ENCODE measurements at regions not wholly inside any gene's neighbourhood (a gene's known extent, or its start where the extent isn't known, plus 50 kb on each side); places are given as distances from the start of the nearest gene placed in this dataset.

- Histone ChIP-seq H3K9me3 (ENCODE audit: control insufficient read depth in 2 of 2, insufficient read depth in 1 of 2, low read length in 1 of 2) (no peaks in the 10 kb centered on the region), H3K27me3 (ENCODE audit: control insufficient read depth in 2 of 2, insufficient read depth in 1 of 2, low read length in 1 of 2) (no peaks in the 10 kb centered on the region)
Measured at GRCh38 chr20:60990643-60991042, 261.4 kb upstream of the CDH4 start.

DNA sequence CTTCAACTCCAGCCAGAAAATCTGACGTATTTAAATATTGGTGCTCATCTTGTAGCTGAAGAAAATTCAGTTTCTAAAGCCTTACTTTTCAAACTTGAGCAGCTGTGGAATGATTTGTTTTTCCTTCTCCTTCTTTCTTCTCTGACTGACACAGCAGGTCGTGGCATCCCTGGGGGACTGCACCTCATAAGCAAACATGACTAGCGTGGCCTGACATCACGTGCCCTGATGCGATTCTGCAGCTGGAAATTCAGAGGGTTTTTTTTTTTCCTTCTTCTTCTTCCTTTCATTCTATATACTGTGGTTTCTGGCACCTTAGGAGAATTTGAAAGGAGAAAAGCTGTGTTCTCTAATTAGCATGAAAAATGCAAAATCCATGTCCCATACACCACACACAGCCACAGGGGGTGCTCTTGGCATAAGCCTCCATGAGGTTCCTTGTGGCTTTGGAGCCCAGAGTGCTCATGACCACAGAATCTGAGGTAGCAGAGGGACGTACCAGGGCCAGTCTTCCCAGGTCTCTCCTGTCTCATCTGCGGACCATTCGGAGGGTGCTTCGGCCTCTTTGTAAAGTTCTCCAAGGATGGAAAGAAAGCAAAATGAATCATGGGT, 258.5 kb upstream of the CDH4 start:
- Histone ChIP-seq H3K4me1 (ENCODE audit: control insufficient read depth in 2 of 2, insufficient read depth in 2 of 2, low read length in 2 of 2) (no peaks in the 10 kb centered on the region), H3K9me3 (ENCODE audit: control insufficient read depth in 2 of 2, insufficient read depth in 1 of 2, low read length in 1 of 2) (no peaks in the 10 kb centered on the region), H3K27ac (ENCODE audit: low read depth in 1 of 2, low read length in 1 of 2) (no peak overlapping the region), H3K27me3 (ENCODE audit: control insufficient read depth in 2 of 2, insufficient read depth in 1 of 2, low read length in 1 of 2) (no peaks in the 10 kb centered on the region), H3K36me3 (ENCODE audit: control insufficient read depth in 2 of 2, insufficient read depth in 2 of 2, low read length in 1 of 2) (no peaks in the 10 kb centered on the region), H3K4me3 (ENCODE audit: low read length in 2 of 2) (no peak overlapping the region)
- DNase-seq (ENCODE audit: low read depth in 6 of 9, low spot score in 9 of 9) = no peak
- whole genome bisulfite sequencing = 85% methylated on average over 9 of the region's 9 CpGs

More at GRCh38 chr20:60990643-60991042, 261.4 kb upstream of the CDH4 start:
- 88% methylated on average over 12 of the region's 12 CpGs for WGBS
- no peak for DNase-seq (ENCODE audit: low read depth in 6 of 9, low spot score in 9 of 9)
- Histone ChIP-seq H3K36me3 (ENCODE audit: control insufficient read depth in 2 of 2, insufficient read depth in 2 of 2, low read length in 1 of 2) (no peaks in the 10 kb centered on the region), H3K4me3 (ENCODE audit: low read length in 2 of 2) (no peak overlapping the region), H3K4me1 (ENCODE audit: control insufficient read depth in 2 of 2, insufficient read depth in 2 of 2, low read length in 2 of 2) (no peaks in the 10 kb centered on the region), H3K27ac (ENCODE audit: low read depth in 1 of 2, low read length in 1 of 2) (no peak overlapping the region)

DNA sequence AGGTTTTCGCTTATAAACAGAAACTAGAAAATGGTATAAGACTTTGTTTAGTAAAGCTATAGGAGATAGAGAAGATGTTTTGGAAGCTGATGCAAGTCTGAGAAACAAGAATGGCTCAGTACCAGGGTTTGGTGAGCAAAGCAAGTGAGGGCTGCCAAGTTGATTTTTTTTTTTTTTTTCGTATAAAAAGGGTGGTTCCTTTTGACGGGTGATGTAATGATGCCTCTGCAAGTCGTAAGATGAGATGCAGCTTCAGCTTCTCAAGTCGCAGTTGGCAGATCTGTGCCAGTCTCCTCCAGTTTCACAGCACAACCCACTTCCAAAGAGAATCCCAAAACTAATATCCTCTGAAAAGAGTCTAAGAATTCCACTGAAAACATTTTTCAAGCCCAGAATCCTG, 252.8 kb upstream of the CDH4 start:
- Histone ChIP-seq H3K4me3 (ENCODE audit: low read length in 2 of 2) (no peak overlapping the region), H3K27ac (ENCODE audit: low read depth in 1 of 2, low read length in 1 of 2) (no peak overlapping the region), H3K9me3 (ENCODE audit: control insufficient read depth in 2 of 2, insufficient read depth in 1 of 2, low read length in 1 of 2) (no peaks in the 10 kb centered on the region), H3K36me3 (ENCODE audit: control insufficient read depth in 2 of 2, insufficient read depth in 2 of 2, low read length in 1 of 2) (no peaks in the 10 kb centered on the region), H3K4me1 (ENCODE audit: control insufficient read depth in 2 of 2, insufficient read depth in 2 of 2, low read length in 2 of 2) (no peaks in the 10 kb centered on the region), H3K27me3 (ENCODE audit: control insufficient read depth in 2 of 2, insufficient read depth in 1 of 2, low read length in 1 of 2) (no peaks in the 10 kb centered on the region)
- no peak for DNase-seq (ENCODE audit: low read depth in 6 of 9, low spot score in 9 of 9)
- 84% methylated on average over 5 of the region's 5 CpGs for WGBS

GRCh38 chr20:61002090-61002489, 250.0 kb upstream of the CDH4 start:
- no peaks in the 10 kb centered on the region for H3K4me1 ChIP-seq (ENCODE audit: control insufficient read depth in 2 of 2, insufficient read depth in 2 of 2, low read length in 2 of 2)
- H3K36me3 ChIP-seq (ENCODE audit: control insufficient read depth in 2 of 2, insufficient read depth in 2 of 2, low read length in 1 of 2) = no peaks in the 10 kb centered on the region
- H3K27ac ChIP-seq (ENCODE audit: low read depth in 1 of 2, low read length in 1 of 2) = no peak overlapping the region
- H3K27me3 ChIP-seq (ENCODE audit: control insufficient read depth in 2 of 2, insufficient read depth in 1 of 2, low read length in 1 of 2) = no peaks in the 10 kb centered on the region
- no peak overlapping the region for H3K4me3 ChIP-seq (ENCODE audit: low read length in 2 of 2)
- WGBS = 90% methylated on average over 6 of the region's 6 CpGs
- no peak for DNase-seq (ENCODE audit: low read depth in 6 of 9, low spot score in 9 of 9)
- no peaks in the 10 kb centered on the region for H3K9me3 ChIP-seq (ENCODE audit: control insufficient read depth in 2 of 2, insufficient read depth in 1 of 2, low read length in 1 of 2)

DNA sequence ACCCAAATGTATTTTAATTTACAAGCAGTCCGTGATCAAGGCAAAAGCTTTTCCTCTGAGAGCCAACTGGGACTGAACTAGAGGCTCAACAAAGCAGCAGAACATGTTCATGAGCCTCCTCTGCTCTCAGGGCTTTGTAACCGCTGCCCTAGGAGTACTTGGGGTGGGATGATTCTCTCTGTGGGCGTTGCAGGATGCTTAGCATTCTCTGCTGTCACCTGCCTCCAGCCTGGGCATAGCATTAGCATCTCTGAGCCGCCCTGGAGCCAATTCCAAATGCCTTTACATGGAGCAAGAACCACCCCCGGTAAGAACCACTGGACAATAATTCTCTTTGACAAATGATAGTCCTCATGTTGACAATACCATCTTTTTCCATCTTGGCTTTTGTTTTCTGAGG, 237.6 kb upstream of the CDH4 start:
- H3K27ac ChIP-seq (ENCODE audit: low read depth in 1 of 2, low read length in 1 of 2) = no peak overlapping the region
- no peaks in the 10 kb centered on the region for H3K27me3 ChIP-seq (ENCODE audit: control insufficient read depth in 2 of 2, insufficient read depth in 1 of 2, low read length in 1 of 2)
- no peaks in the 10 kb centered on the region for H3K9me3 ChIP-seq (ENCODE audit: control insufficient read depth in 2 of 2, insufficient read depth in 1 of 2, low read length in 1 of 2)
- DNase-seq (ENCODE audit: low read depth in 6 of 9, low spot score in 9 of 9) = no peak
- WGBS = 40% methylated on average over 5 of the region's 5 CpGs
- no peaks in the 10 kb centered on the region for H3K36me3 ChIP-seq (ENCODE audit: control insufficient read depth in 2 of 2, insufficient read depth in 2 of 2, low read length in 1 of 2)
- H3K4me1 ChIP-seq (ENCODE audit: control insufficient read depth in 2 of 2, insufficient read depth in 2 of 2, low read length in 2 of 2) = no peaks in the 10 kb centered on the region
- H3K4me3 ChIP-seq (ENCODE audit: low read length in 2 of 2) = no peak overlapping the region

DNA sequence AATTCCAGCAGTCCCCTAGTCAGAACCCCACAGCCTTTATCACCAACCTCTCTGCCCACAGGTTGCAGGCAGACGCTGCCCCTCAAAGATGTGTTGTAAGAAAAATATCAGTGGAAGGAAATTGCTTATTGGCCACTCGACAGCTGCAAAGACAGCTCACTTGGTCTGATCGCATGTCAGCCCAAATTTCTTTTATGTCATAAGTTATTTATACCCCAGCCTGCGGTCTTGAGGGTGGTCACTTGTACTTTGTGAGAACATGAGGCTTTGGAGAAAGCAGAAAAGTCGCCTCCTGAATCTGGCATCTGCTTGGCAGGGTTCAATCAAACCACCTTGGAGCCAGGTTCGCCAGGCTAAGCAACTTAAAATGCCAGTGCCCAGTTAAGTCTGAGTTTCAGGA, 236.5 kb upstream of the CDH4 start:
- 87% methylated on average over 6 of the region's 6 CpGs for WGBS
- DNase-seq (ENCODE audit: low read depth in 6 of 9, low spot score in 9 of 9) = no peak
- Histone ChIP-seq H3K4me3 (ENCODE audit: low read length in 2 of 2) (no peak overlapping the region), H3K9me3 (ENCODE audit: control insufficient read depth in 2 of 2, insufficient read depth in 1 of 2, low read length in 1 of 2) (no peaks in the 10 kb centered on the region), H3K36me3 (ENCODE audit: control insufficient read depth in 2 of 2, insufficient read depth in 2 of 2, low read length in 1 of 2) (no peaks in the 10 kb centered on the region), H3K4me1 (ENCODE audit: control insufficient read depth in 2 of 2, insufficient read depth in 2 of 2, low read length in 2 of 2) (no peaks in the 10 kb centered on the region), H3K27me3 (ENCODE audit: control insufficient read depth in 2 of 2, insufficient read depth in 1 of 2, low read length in 1 of 2) (no peaks in the 10 kb centered on the region), H3K27ac (ENCODE audit: low read depth in 1 of 2, low read length in 1 of 2) (no peak overlapping the region)

- Histone ChIP-seq H3K4me3 (ENCODE audit: low read length in 2 of 2) (no peak overlapping the region), H3K4me1 (ENCODE audit: control insufficient read depth in 2 of 2, insufficient read depth in 2 of 2, low read length in 2 of 2) (no peaks in the 10 kb centered on the region), H3K27me3 (ENCODE audit: control insufficient read depth in 2 of 2, insufficient read depth in 1 of 2, low read length in 1 of 2) (no peaks in the 10 kb centered on the region), H3K36me3 (ENCODE audit: control insufficient read depth in 2 of 2, insufficient read depth in 2 of 2, low read length in 1 of 2) (no peaks in the 10 kb centered on the region), H3K27ac (ENCODE audit: low read depth in 1 of 2, low read length in 1 of 2) (no peak overlapping the region), H3K9me3 (ENCODE audit: control insufficient read depth in 2 of 2, insufficient read depth in 1 of 2, low read length in 1 of 2) (no peaks in the 10 kb centered on the region)
- no peak for DNase-seq (ENCODE audit: low read depth in 6 of 9, low spot score in 9 of 9)
- WGBS = 96% methylated on average over 14 of the region's 14 CpGs
Measured at GRCh38 chr20:61019322-61019721, 232.7 kb upstream of the CDH4 start.

- Histone ChIP-seq H3K27ac (ENCODE audit: low read depth in 1 of 2, low read length in 1 of 2) (no peak overlapping the region), H3K27me3 (ENCODE audit: control insufficient read depth in 2 of 2, insufficient read depth in 1 of 2, low read length in 1 of 2) (no peaks in the 10 kb centered on the region), H3K9me3 (ENCODE audit: control insufficient read depth in 2 of 2, insufficient read depth in 1 of 2, low read length in 1 of 2) (no peaks in the 10 kb centered on the region), H3K4me3 (ENCODE audit: low read length in 2 of 2) (no peak overlapping the region), H3K4me1 (ENCODE audit: control insufficient read depth in 2 of 2, insufficient read depth in 2 of 2, low read length in 2 of 2) (no peaks in the 10 kb centered on the region), H3K36me3 (ENCODE audit: control insufficient read depth in 2 of 2, insufficient read depth in 2 of 2, low read length in 1 of 2) (no peaks in the 10 kb centered on the region)
- 93% methylated on average over 29 of the region's 29 CpGs for WGBS
- no peak for DNase-seq (ENCODE audit: low read depth in 6 of 9, low spot score in 9 of 9)
Measured at GRCh38 chr20:61023612-61024011, 228.4 kb upstream of the CDH4 start.

- Histone ChIP-seq H3K4me3 (ENCODE audit: low read length in 2 of 2) (no peak overlapping the region), H3K27me3 (ENCODE audit: control insufficient read depth in 2 of 2, insufficient read depth in 1 of 2, low read length in 1 of 2) (no peaks in the 10 kb centered on the region), H3K9me3 (ENCODE audit: control insufficient read depth in 2 of 2, insufficient read depth in 1 of 2, low read length in 1 of 2) (no peaks in the 10 kb centered on the region), H3K4me1 (ENCODE audit: control insufficient read depth in 2 of 2, insufficient read depth in 2 of 2, low read length in 2 of 2) (no peaks in the 10 kb centered on the region), H3K36me3 (ENCODE audit: control insufficient read depth in 2 of 2, insufficient read depth in 2 of 2, low read length in 1 of 2) (no peaks in the 10 kb centered on the region), H3K27ac (ENCODE audit: low read depth in 1 of 2, low read length in 1 of 2) (no peak overlapping the region)
- no peak for DNase-seq (ENCODE audit: low read depth in 6 of 9, low spot score in 9 of 9)
- 88% methylated on average over 11 of the region's 11 CpGs for WGBS
Measured at GRCh38 chr20:61024390-61024789, 227.7 kb upstream of the CDH4 start.

DNA sequence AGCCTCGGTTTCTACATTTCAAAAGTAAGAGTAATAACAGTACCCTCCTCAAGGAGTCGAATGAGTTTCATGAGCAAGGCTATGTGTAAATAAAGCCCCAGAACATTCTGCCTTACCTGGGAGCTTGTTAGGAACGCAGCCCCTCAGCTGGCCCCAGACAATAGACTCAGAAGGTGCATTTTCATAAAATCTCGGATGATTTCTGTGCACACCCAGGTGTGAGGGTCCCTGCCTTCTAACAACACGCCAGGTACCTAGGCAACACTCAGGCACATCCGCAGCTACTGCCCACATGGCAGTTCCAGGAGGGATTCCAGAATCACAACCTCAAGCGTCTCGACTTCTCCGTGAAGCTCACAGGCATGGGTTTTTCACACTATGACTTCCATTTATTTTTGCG, 226.5 kb upstream of the CDH4 start:
- Histone ChIP-seq H3K27ac (ENCODE audit: low read depth in 1 of 2, low read length in 1 of 2) (no peak overlapping the region), H3K36me3 (ENCODE audit: control insufficient read depth in 2 of 2, insufficient read depth in 2 of 2, low read length in 1 of 2) (no peaks in the 10 kb centered on the region), H3K27me3 (ENCODE audit: control insufficient read depth in 2 of 2, insufficient read depth in 1 of 2, low read length in 1 of 2) (no peaks in the 10 kb centered on the region), H3K4me3 (ENCODE audit: low read length in 2 of 2) (no peak overlapping the region), H3K9me3 (ENCODE audit: control insufficient read depth in 2 of 2, insufficient read depth in 1 of 2, low read length in 1 of 2) (no peaks in the 10 kb centered on the region), H3K4me1 (ENCODE audit: control insufficient read depth in 2 of 2, insufficient read depth in 2 of 2, low read length in 2 of 2) (no peaks in the 10 kb centered on the region)
- no peak for DNase-seq (ENCODE audit: low read depth in 6 of 9, low spot score in 9 of 9)
- 93% methylated on average over 10 of the region's 10 CpGs for WGBS

All from thymus (tissue), 11 donors.